Esophagus muscularis mucosa (tissue), 4 donors: ENCODE measurements at regions not wholly inside any gene's neighbourhood (a gene's known extent, or its start where the extent isn't known, plus 50 kb on each side); places are given as distances from the start of the nearest gene placed in this dataset.

Source experiments
- DNase-seq: peaks from one replicate; pipeline ENCODE4 v3.0.0-alpha.2; 2017; ENCODE audit errors: extremely low spot score
- H3K27ac ChIP-seq, 4 donors: fragments of 200-600 bp; sonication (generic); replicated peaks in 1 of 4; 1 replicate in 3 of 4; 2 replicates in 1 of 4; pipeline ENCODE4 v1.5.1; 2016 to 2019; ENCODE audit warnings: mild to moderate bottlenecking in 1 of 4
- H3K27me3 ChIP-seq, 4 donors: fragments of 200-600 bp; sonication (generic); one replicate each; pipeline versions ENCODE4 v1.5.1 to v1.6.0; 2016 to 2019
- H3K36me3 ChIP-seq, 4 donors: fragments of 200-600 bp; sonication (generic); one replicate each; pipeline ENCODE4 v1.5.1; 2016 to 2019
- H3K4me1 ChIP-seq, 4 donors: fragments of 200-600 bp; sonication (generic); one replicate each; pipeline ENCODE4 v1.5.1; 2016 to 2019
- H3K4me3 ChIP-seq, 4 donors: fragments of 200-600 bp; sonication (generic); 1 replicate in 2 of 4; 2 replicates in 2 of 4; pipeline ENCODE4 v1.5.1; 2016 to 2019; ENCODE audit warnings: mild to moderate bottlenecking in 4 of 4, moderate library complexity in 1 of 4
- H3K9me3 ChIP-seq, 4 donors: fragments of 200-600 bp; sonication (generic); 1 replicate in 3 of 4; 2 replicates in 1 of 4; pipeline ENCODE4 v1.5.1; 2016 to 2019
- CTCF ChIP-seq, 3 experiments: fragments of 200-600 bp in 2 of 3; fragments of 450-650 bp in 1 of 3; sonication (generic) in 2 of 3; IDR thresholded peaks; one replicate each; pipeline ENCODE4 v1.5.1; 2017 to 2019; ENCODE audit warnings: antibody characterized with exemption in 3 of 3, mild to moderate bottlenecking in 2 of 3, moderate library complexity in 1 of 3
- EP300 ChIP-seq: sonication (generic); formaldehyde crosslinking; IDR thresholded peaks from one replicate; pipeline ENCODE4 v1.6.1; 2017; ENCODE audit warnings: antibody characterized with exemption
- POLR2A ChIP-seq: fragments of 450-650 bp; IDR thresholded peaks from one replicate; pipeline ENCODE4 v1.6.1; 2017; ENCODE audit warnings: antibody characterized with exemption, moderate library complexity, mild to moderate bottlenecking, low read depth
- POLR2AphosphoS5 ChIP-seq, 2 donors: sonication (generic); formaldehyde crosslinking; IDR thresholded peaks; one replicate each; pipeline ENCODE4 v1.6.1; 2017; ENCODE audit warnings: antibody characterized with exemption in 2 of 2
- WGBS: methylation state at CpG from one replicate; pipeline ENCODE4 v1.1.5; 2018; 5-methylcytosine and 5-hydroxymethylcytosine counted together
- intact Hi-C: fragments of 100-400 bp; cut with DNase I; formaldehyde crosslinking; loops from one replicate; pipeline ENCODE4 v1.15.1; 2023

- no peaks in the 10 kb centered on the region for H3K9me3 ChIP-seq
- DNase-seq: no peak
- H3K27ac ChIP-seq: no peak overlapping the region
- H3K27me3 ChIP-seq: no peaks in the 10 kb centered on the region
- WGBS: 98% methylated on average over 1 of the region's 1 CpG
- no peaks in the 10 kb centered on the region for H3K4me1 ChIP-seq
- no peaks in the 10 kb centered on the region for H3K36me3 ChIP-seq
- intact Hi-C loops: no loop called here
- H3K4me3 ChIP-seq: no peak overlapping the region
- TF ChIP-seq POLR2AphosphoS5 (IDR thresholded peaks at IDR 0.05): no peak
- no peak for TF ChIP-seq POLR2A
- no peak for TF ChIP-seq CTCF (IDR thresholded peaks at IDR 0.05)
- TF ChIP-seq EP300: no peak
These were observed 267.2 kb downstream of the SP3 start for GRCh38 chr2:173697929-173698328.

GRCh38 chr2:173705656-173706055 is 259.5 kb downstream of the SP3 start:
- H3K27ac ChIP-seq: no peak overlapping the region
- no peaks in the 10 kb centered on the region for H3K9me3 ChIP-seq
- intact Hi-C loops: no loop called here
- no peak for TF ChIP-seq POLR2AphosphoS5 (IDR thresholded peaks at IDR 0.05)
- TF ChIP-seq POLR2A: no peak
- no peak for TF ChIP-seq EP300
- no peak for TF ChIP-seq CTCF (IDR thresholded peaks at IDR 0.05)
- no peak overlapping the region for H3K4me3 ChIP-seq
- H3K27me3 ChIP-seq: no peaks in the 10 kb centered on the region
- H3K36me3 ChIP-seq: no peaks in the 10 kb centered on the region
- 60% methylated on average over 4 of the region's 4 CpGs for WGBS
- H3K4me1 ChIP-seq: no peaks in the 10 kb centered on the region
- DNase-seq: no peak

GRCh38 chr2:173706936-173707335 is 258.2 kb downstream of the SP3 start:
- WGBS: 98% methylated on average over 4 of the region's 4 CpGs
- no peak for TF ChIP-seq CTCF (IDR thresholded peaks at IDR 0.05)
- TF ChIP-seq POLR2A: no peak
- no peak for TF ChIP-seq EP300
- no peak for TF ChIP-seq POLR2AphosphoS5 (IDR thresholded peaks at IDR 0.05)
- no peak for DNase-seq
- Histone ChIP-seq H3K9me3 (no peaks in the 10 kb centered on the region), H3K27me3 (no peaks in the 10 kb centered on the region), H3K36me3 (no peaks in the 10 kb centered on the region), H3K4me1 (no peaks in the 10 kb centered on the region), H3K4me3 (no peak overlapping the region), H3K27ac (no peak overlapping the region)
- intact Hi-C loops: no loop called here

GRCh38 chr2:173708806-173709205 is 256.4 kb downstream of the SP3 start:
- no peaks in the 10 kb centered on the region for H3K4me1 ChIP-seq
- no peak overlapping the region for H3K4me3 ChIP-seq
- TF ChIP-seq CTCF (IDR thresholded peaks at IDR 0.05): no peak
- no peak for TF ChIP-seq POLR2AphosphoS5 (IDR thresholded peaks at IDR 0.05)
- H3K27me3 ChIP-seq: no peaks in the 10 kb centered on the region
- H3K27ac ChIP-seq: no peak overlapping the region
- H3K36me3 ChIP-seq: no peaks in the 10 kb centered on the region
- H3K9me3 ChIP-seq: no peaks in the 10 kb centered on the region
- intact Hi-C loops: no loop called here
- WGBS: 52% methylated on average over 5 of the region's 5 CpGs
- no peak for DNase-seq

GRCh38 chr2:173711816-173712215 is 253.4 kb downstream of the SP3 start:
- WGBS: 80% methylated on average over 1 of the region's 1 CpG
- no peak for TF ChIP-seq POLR2AphosphoS5 (IDR thresholded peaks at IDR 0.05)
- TF ChIP-seq EP300: no peak
- no peak for TF ChIP-seq CTCF (IDR thresholded peaks at IDR 0.05)
- no peak for TF ChIP-seq POLR2A
- no peak for DNase-seq
- Histone ChIP-seq H3K9me3 (no peaks in the 10 kb centered on the region), H3K4me3 (no peak overlapping the region), H3K4me1 (no peaks in the 10 kb centered on the region), H3K36me3 (no peaks in the 10 kb centered on the region), H3K27ac (no peak overlapping the region), H3K27me3 (no peaks in the 10 kb centered on the region)
- intact Hi-C loops: no loop called here
